PFSK-1 (cell line): ENCODE measurements at regions not wholly inside any gene's neighbourhood (a gene's known extent, or its start where the extent isn't known, plus 50 kb on each side); places are given as distances from the start of the nearest gene placed in this dataset.

ENCODE experiments used
- FOXP2 ChIP-seq: optimal IDR thresholded peaks from 2 replicates; pipeline ENCODE3; 2011; ENCODE audit warnings: borderline replicate concordance, control low read depth, inconsistent platforms; ENCODE audit not compliant: insufficient read depth; ENCODE audit errors: extremely low read length, extremely low read depth
- POLR2AphosphoS5 ChIP-seq: IDR thresholded peaks from 2 replicates; pipeline ENCODE4 v1.6.1; 2012; ENCODE audit warnings: low read depth, mild to moderate bottlenecking, control low read depth, low read length, moderate library complexity
- SIN3A ChIP-seq: IDR thresholded peaks from 2 replicates; pipeline ENCODE4 v1.6.1; 2012; ENCODE audit warnings: mild to moderate bottlenecking, low read length, moderate library complexity, borderline replicate concordance; ENCODE audit not compliant: insufficient read depth
- TAF1 ChIP-seq: IDR thresholded peaks from 2 replicates; pipeline ENCODE4 v1.6.1; 2012; ENCODE audit warnings: low read length, control low read depth, borderline replicate concordance; ENCODE audit not compliant: insufficient read depth
- TF ChIP-seq, protein P1 (sequence below), 2 experiments: IDR thresholded peaks; 2 replicates each; pipeline versions ENCODE4 v1.6.1 to v1.8.0; 2011 to 2012; ENCODE audit warnings: low read depth in 2 of 2, low read length in 2 of 2, control low read depth in 1 of 2, inconsistent platforms in 1 of 2, mild to moderate bottlenecking in 1 of 2, moderate library complexity in 1 of 2; ENCODE audit not compliant: insufficient read depth in 1 of 2

DNA sequence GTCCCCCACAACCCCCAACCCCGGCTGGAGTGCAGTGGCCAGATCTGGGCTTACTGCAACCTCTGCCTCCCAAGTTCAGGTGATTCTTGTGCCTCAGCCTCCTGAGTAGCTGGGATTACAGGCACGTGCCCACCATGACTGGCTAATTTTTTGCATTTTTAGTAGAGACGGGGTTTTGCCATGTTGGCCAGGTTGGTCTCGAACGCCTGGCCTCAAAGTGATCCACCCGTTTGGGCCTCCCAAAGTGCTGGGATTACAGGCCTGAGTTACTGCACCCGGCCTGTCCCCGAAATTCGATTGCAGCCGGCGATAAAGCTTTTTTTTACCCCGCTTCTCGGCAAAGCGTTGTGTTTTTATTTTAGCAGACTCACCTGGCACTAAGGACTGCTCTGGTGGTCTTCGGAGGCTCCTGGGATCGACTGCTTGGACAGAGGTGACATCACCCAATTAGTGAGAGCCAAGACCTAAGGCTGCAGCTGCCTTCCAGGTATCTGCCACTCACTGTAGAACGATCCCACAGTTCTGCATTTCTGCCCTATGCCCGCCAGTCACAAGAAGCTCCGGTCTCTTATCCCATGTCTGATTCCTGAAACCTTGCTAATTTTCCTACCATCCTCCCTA lies 82.2 kb upstream of the ARL4D start:
- TF ChIP-seq, protein P1, sequence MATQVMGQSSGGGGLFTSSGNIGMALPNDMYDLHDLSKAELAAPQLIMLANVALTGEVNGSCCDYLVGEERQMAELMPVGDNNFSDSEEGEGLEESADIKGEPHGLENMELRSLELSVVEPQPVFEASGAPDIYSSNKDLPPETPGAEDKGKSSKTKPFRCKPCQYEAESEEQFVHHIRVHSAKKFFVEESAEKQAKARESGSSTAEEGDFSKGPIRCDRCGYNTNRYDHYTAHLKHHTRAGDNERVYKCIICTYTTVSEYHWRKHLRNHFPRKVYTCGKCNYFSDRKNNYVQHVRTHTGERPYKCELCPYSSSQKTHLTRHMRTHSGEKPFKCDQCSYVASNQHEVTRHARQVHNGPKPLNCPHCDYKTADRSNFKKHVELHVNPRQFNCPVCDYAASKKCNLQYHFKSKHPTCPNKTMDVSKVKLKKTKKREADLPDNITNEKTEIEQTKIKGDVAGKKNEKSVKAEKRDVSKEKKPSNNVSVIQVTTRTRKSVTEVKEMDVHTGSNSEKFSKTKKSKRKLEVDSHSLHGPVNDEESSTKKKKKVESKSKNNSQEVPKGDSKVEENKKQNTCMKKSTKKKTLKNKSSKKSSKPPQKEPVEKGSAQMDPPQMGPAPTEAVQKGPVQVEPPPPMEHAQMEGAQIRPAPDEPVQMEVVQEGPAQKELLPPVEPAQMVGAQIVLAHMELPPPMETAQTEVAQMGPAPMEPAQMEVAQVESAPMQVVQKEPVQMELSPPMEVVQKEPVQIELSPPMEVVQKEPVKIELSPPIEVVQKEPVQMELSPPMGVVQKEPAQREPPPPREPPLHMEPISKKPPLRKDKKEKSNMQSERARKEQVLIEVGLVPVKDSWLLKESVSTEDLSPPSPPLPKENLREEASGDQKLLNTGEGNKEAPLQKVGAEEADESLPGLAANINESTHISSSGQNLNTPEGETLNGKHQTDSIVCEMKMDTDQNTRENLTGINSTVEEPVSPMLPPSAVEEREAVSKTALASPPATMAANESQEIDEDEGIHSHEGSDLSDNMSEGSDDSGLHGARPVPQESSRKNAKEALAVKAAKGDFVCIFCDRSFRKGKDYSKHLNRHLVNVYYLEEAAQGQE (IDR thresholded peaks at IDR 0.05; ENCODE audit: insufficient read depth in 1 of 2, low read depth in 2 of 2, low read length in 2 of 2): no peak

DNA sequence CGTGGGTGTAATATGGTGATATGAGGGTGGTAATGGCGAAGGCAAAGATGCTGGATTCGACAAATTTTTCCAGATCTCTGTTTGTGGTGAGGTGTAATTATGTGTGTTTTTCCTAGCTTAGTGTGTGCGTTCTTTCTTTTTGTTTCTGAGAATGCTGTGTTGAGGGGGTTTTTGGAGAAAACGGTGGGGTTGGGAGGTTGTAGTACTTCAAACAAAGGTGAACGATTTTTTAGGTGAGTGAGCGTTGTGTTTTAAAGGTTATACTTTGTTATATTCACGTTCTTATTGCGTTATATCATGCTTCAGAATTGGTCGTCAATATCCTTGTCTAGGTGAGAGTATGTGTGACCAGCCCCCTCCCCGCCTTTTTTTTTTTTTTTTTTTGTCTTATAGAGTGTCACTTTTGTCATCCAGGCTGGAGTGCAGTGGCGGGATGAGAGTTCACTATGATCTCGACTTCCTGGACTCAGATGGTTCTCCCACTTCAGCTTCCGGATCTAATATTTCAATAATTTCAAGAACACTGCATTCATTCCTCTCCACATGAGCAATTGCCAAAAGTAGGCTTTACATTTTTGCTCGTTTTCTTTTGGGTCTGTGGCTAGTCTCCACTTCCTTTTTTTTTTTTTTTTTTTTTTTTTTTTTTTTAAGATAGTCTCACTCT lies 82.2 kb upstream of the RNU2-1 start:
- TF ChIP-seq, protein P1 (IDR thresholded peaks at IDR 0.05; ENCODE audit: insufficient read depth in 1 of 2, low read depth in 2 of 2, low read length in 2 of 2): no peak
- TF ChIP-seq POLR2AphosphoS5 (no peak), TAF1 (no peak), FOXP2 (no peak), SIN3A (no peak)

DNA sequence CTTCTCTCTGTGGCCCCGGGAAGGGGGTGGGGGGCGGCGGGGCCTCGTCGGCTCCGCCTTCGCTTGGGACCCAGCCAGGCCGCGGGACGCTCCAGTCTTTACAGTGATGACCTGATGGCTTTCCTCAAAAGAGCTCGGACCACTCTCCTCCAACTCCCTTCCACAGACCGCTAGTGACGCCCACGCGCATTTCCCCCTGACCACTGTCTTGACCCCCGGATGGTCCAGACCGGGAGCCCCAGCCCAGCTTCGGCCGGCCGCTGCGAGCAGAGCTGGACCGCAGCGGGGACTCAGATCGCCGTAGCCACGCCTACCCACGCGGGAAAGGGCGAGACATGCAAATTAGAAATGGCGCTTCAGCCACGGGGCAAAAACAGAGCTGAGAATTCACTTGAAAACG lies 81.6 kb upstream of the RNU2-1 start:
- peak; percentile 32 for TF ChIP-seq FOXP2
- TF ChIP-seq, protein P1 (IDR thresholded peaks at IDR 0.05; ENCODE audit: insufficient read depth in 1 of 2, low read depth in 2 of 2, low read length in 2 of 2): no peak

DNA sequence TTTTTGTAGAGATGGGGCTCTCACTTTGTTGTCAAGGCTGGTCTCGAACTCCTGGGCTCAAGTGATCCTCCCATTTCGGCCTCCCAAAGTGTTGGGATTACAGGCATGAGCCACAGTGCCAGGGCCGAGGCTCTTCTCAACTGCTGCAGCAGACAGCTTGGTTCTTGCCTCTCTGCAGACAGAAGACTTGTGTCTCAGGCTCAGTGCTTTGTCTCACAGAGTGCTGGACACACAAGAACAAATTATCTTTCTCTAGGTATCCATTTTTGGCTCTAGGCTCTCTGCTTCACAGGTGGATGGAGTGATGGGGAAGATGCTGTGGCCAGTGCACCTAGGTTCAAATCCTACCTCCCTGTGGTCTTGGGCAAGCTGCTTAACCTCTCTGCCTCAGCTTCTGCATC lies 80.8 kb upstream of the RNU2-1 start:
- TF ChIP-seq POLR2AphosphoS5: no peak
- TF ChIP-seq, protein P1 (IDR thresholded peaks at IDR 0.05; ENCODE audit: insufficient read depth in 1 of 2, low read depth in 2 of 2, low read length in 2 of 2): no peak
- TF ChIP-seq TAF1: no peak
- TF ChIP-seq FOXP2: no peak
- TF ChIP-seq SIN3A: no peak

DNA sequence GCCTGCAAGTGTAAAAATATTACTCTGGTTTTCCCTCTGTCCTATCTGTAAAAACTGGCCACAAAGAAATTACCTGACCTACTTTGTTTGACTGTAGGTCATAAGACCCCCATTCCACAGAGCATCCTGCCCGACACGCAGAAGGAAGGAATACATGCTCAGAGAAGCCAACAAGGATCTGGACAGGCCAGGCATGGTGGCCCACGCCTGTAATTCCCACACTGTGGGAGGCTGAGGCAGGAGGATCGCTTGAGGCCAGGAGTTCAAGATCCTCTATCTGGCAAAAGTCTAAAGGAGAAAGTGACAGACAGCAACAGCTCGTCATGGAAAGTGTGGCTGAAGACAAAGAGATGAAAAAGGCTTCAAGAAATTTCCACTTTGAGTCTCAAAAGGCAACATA lies 78.2 kb upstream of the RNU2-1 start:
- TF ChIP-seq TAF1 (no peak), SIN3A (no peak), POLR2AphosphoS5 (no peak), FOXP2 (no peak)
- TF ChIP-seq, protein P1 (IDR thresholded peaks at IDR 0.05; ENCODE audit: insufficient read depth in 1 of 2, low read depth in 2 of 2, low read length in 2 of 2): no peak
